ENCODE measurements at regions not wholly inside any gene's neighbourhood (a gene's known extent, or its start where the extent isn't known, plus 50 kb on each side); places are given as distances from the start of the nearest gene placed in this dataset.

DNA sequence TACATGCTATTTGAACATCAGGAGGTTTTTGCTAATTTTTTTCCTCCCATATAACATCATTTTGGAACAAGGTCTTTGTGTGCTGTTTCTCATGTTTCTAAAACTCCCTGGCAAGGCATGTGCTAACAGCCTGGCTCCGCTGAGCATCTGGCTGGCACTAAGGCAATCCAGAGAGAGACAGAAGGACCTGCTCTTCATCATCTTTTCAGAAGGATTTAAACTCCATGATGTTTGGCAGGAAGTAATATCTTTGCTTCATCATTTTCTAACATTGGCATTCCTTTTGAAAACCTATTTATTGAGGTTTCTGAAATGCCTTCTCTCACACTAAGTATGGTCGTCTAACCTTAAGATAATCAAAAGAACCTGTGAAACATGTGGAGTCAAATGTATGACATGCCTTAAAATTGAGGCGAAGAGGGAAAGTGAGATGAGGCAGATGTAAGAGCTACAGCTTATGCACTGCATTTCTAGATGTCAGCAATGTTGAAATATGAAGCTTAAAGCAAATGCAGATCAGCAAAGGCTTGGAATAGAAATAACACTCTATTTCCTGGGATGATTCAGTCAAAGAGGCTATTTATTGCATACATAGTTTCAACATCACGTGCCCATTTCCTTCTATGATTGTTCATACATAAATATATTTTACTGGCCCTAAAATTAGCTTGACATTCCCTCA lies 592.0 kb downstream of the ZNF385D start:
- TF ChIP-seq, protein P1, sequence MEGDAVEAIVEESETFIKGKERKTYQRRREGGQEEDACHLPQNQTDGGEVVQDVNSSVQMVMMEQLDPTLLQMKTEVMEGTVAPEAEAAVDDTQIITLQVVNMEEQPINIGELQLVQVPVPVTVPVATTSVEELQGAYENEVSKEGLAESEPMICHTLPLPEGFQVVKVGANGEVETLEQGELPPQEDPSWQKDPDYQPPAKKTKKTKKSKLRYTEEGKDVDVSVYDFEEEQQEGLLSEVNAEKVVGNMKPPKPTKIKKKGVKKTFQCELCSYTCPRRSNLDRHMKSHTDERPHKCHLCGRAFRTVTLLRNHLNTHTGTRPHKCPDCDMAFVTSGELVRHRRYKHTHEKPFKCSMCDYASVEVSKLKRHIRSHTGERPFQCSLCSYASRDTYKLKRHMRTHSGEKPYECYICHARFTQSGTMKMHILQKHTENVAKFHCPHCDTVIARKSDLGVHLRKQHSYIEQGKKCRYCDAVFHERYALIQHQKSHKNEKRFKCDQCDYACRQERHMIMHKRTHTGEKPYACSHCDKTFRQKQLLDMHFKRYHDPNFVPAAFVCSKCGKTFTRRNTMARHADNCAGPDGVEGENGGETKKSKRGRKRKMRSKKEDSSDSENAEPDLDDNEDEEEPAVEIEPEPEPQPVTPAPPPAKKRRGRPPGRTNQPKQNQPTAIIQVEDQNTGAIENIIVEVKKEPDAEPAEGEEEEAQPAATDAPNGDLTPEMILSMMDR (IDR thresholded peaks at IDR 0.05; ENCODE audit: control extremely low read depth in 1 of 3, insufficient read depth in 1 of 3, low read depth in 1 of 3, low read length in 3 of 3): no peak
- no peak for TF ChIP-seq EZH2 (IDR thresholded peaks at IDR 0.05; ENCODE audit: low read depth, low read length, severe bottlenecking)
- no peak for TF ChIP-seq POLR2A (IDR thresholded peaks at IDR 0.05; ENCODE audit: control extremely low read depth in 1 of 2, low read depth in 2 of 2, low read length in 2 of 2)
- TF ChIP-seq EP300 (IDR thresholded peaks at IDR 0.05; ENCODE audit: borderline replicate concordance in 1 of 2, low read depth in 2 of 2, low read length in 2 of 2): no peak
- TF ChIP-seq CHD1 (IDR thresholded peaks at IDR 0.05; ENCODE audit: low read depth, low read length): no peak
- TF ChIP-seq, protein P2, sequence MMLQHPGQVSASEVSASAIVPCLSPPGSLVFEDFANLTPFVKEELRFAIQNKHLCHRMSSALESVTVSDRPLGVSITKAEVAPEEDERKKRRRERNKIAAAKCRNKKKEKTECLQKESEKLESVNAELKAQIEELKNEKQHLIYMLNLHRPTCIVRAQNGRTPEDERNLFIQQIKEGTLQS (IDR thresholded peaks at IDR 0.05; ENCODE audit: insufficient read depth, low read depth, low read length): no peak
- TF ChIP-seq ASH2L (IDR thresholded peaks at IDR 0.05; ENCODE audit: low read length): no peak
- TF ChIP-seq RAD21 (IDR thresholded peaks at IDR 0.05 in 1 of 2, conservative IDR thresholded peaks at IDR 0.05 in 1 of 2; ENCODE audit: low read depth in 2 of 2, low read length in 2 of 2): no peak
